Mammary epithelial cell (primary cell): ENCODE measurements at regions not wholly inside any gene's neighbourhood (a gene's known extent, or its start where the extent isn't known, plus 50 kb on each side); places are given as distances from the start of the nearest gene placed in this dataset.

Experiments used
- EZH2 ChIP-seq: IDR thresholded peaks from 2 replicates; pipeline ENCODE4 v1.6.1; 2012; ENCODE audit warnings: low read length, inconsistent platforms, borderline replicate concordance
- TF ChIP-seq, protein P1 (sequence below), 2 donors: IDR thresholded peaks in 1 of 2; conservative IDR thresholded peaks in 1 of 2; 2 replicates each; pipeline ENCODE4 v1.5.1; 2011 to 2012; ENCODE audit warnings: inconsistent platforms in 2 of 2, low read length in 2 of 2, mild to moderate bottlenecking in 2 of 2, control low read depth in 1 of 2, low read depth in 1 of 2; ENCODE audit not compliant: insufficient read depth in 1 of 2; ENCODE audit errors: extremely low read depth in 1 of 2

GRCh38 chr5:174987443-174988012, 263.1 kb downstream of the MSX2 start:
- TF ChIP-seq, protein P1, sequence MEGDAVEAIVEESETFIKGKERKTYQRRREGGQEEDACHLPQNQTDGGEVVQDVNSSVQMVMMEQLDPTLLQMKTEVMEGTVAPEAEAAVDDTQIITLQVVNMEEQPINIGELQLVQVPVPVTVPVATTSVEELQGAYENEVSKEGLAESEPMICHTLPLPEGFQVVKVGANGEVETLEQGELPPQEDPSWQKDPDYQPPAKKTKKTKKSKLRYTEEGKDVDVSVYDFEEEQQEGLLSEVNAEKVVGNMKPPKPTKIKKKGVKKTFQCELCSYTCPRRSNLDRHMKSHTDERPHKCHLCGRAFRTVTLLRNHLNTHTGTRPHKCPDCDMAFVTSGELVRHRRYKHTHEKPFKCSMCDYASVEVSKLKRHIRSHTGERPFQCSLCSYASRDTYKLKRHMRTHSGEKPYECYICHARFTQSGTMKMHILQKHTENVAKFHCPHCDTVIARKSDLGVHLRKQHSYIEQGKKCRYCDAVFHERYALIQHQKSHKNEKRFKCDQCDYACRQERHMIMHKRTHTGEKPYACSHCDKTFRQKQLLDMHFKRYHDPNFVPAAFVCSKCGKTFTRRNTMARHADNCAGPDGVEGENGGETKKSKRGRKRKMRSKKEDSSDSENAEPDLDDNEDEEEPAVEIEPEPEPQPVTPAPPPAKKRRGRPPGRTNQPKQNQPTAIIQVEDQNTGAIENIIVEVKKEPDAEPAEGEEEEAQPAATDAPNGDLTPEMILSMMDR (conservative IDR thresholded peaks at IDR 0.05 in 1 of 2, IDR thresholded peaks at IDR 0.05 in 1 of 2; ENCODE audit: extremely low read depth in 1 of 2, insufficient read depth in 1 of 2, low read depth in 1 of 2, low read length in 2 of 2), result no peak
- TF ChIP-seq EZH2, result no peak
